Stimulated activated CD4-positive, alpha-beta T cell treated with anti-CD3 and anti-CD28 coated beads, Interleukin-2, amount 100 ng/mL, for 4 hours (primary cell): ENCODE measurements at regions not wholly inside any gene's neighbourhood (a gene's known extent, or its start where the extent isn't known, plus 50 kb on each side); places are given as distances from the start of the nearest gene placed in this dataset.

Experiments
- DNase-seq: peaks from one replicate; pipeline ENCODE4 v3.0.0-alpha.2; 2020; ENCODE audit warnings: low read depth

GRCh38 chr2:111219285-111219684, 98.6 kb downstream of the BCL2L11 start:
- no peak for DNase-seq

- no peak for DNase-seq
Observed at GRCh38 chr2:111219734-111220505, 99.2 kb downstream of the BCL2L11 start.

- no peak for DNase-seq
Observed at GRCh38 chr2:111220962-111221361, 100.2 kb downstream of the BCL2L11 start.

GRCh38 chr2:111221701-111222100, 101.0 kb downstream of the BCL2L11 start:
- DNase-seq, result no peak

GRCh38 chr2:111222204-111222866, 101.6 kb downstream of the BCL2L11 start:
- DNase-seq, result no peak

GRCh38 chr2:111225856-111226255, 105.1 kb downstream of the BCL2L11 start:
- DNase-seq, result no peak

- DNase-seq, result no peak
Observed at GRCh38 chr2:111226876-111227700, 106.4 kb downstream of the BCL2L11 start.

- DNase-seq, result no peak
Observed at GRCh38 chr2:111227716-111228141, 107.0 kb downstream of the BCL2L11 start.

- DNase-seq, result no peak
Observed at GRCh38 chr2:111231532-111232252, 111.0 kb downstream of the BCL2L11 start.

GRCh38 chr2:111235192-111236015, 114.7 kb downstream of the BCL2L11 start:
- no peak for DNase-seq

GRCh38 chr2:111236025-111236424, 115.3 kb downstream of the BCL2L11 start:
- DNase-seq, result no peak

GRCh38 chr2:111238296-111238695, 117.6 kb downstream of the BCL2L11 start:
- DNase-seq, result no peak

- no peak for DNase-seq
Observed at GRCh38 chr2:111239107-111239506, 118.4 kb downstream of the BCL2L11 start.

GRCh38 chr2:111239581-111240249, 119.0 kb downstream of the BCL2L11 start:
- DNase-seq, result no peak

GRCh38 chr2:111243295-111243694, 122.6 kb downstream of the BCL2L11 start:
- no peak for DNase-seq

GRCh38 chr2:111244864-111245263, 124.2 kb downstream of the BCL2L11 start:
- no peak for DNase-seq

GRCh38 chr2:111246620-111247061, 125.9 kb downstream of the BCL2L11 start:
- DNase-seq, result no peak

- no peak for DNase-seq
Observed at GRCh38 chr2:111247491-111247890, 126.8 kb downstream of the BCL2L11 start.

GRCh38 chr2:111249806-111250205, 129.1 kb downstream of the BCL2L11 start:
- DNase-seq, result no peak

GRCh38 chr2:111250448-111251030, 129.8 kb downstream of the BCL2L11 start:
- no peak for DNase-seq
